Activated naive CD8-positive, alpha-beta T cell (primary cell): ENCODE measurements at regions not wholly inside any gene's neighbourhood (a gene's known extent, or its start where the extent isn't known, plus 50 kb on each side); places are given as distances from the start of the nearest gene placed in this dataset.
A peak's percentile ranks its signal among the peaks of the same experiment; 100 is the strongest.

Experiments
- H3K27ac Mint-ChIP-seq: one replicate; pipeline ENCODE4 v1.8.0; 2021; ENCODE audit warnings: mixed read lengths
- H3K27me3 Mint-ChIP-seq: one replicate; pipeline ENCODE4 v1.8.0; 2021; ENCODE audit warnings: mixed read lengths
- H3K36me3 Mint-ChIP-seq: one replicate; pipeline ENCODE4 v1.8.0; 2021; ENCODE audit warnings: mixed read lengths
- H3K4me1 Mint-ChIP-seq: one replicate; pipeline ENCODE4 v1.8.0; 2021; ENCODE audit warnings: low read depth, mixed read lengths
- H3K4me3 Mint-ChIP-seq: one replicate; pipeline ENCODE4 v1.8.0; 2021; ENCODE audit warnings: mild to moderate bottlenecking, mixed read lengths
- H3K9me3 Mint-ChIP-seq: one replicate; pipeline ENCODE4 v1.8.0; 2021; ENCODE audit warnings: low read depth, mixed read lengths

DNA sequence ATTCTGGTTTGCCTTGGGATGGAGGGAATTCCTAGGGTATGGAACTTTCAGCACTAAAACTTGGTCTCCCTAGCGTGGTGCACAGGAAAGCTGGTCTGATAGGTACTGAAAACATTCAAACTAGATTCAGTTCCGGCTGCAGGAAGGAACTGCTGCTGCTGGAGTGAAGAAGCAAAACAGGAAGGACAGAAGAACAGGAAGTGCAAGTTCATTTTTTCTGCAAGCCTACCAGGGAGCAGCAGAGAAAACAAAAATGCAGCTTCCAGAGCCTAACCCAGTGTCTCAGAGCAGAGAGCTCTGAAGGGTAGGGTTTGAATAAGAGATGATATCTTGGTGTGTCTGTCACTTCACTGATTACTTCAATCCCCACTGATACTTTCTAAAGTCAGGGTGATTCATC, 165.2 kb downstream of the VRK1 start:
- peak overlapping the region; percentile 89 for H3K27ac Mint-ChIP-seq
- H3K4me1 Mint-ChIP-seq: peaks cover 54% of the 10 kb centered on the region
- peak overlapping the region; percentile 28 for H3K4me3 Mint-ChIP-seq
- H3K9me3 Mint-ChIP-seq: peaks cover 9% of the 10 kb centered on the region
- peaks cover 10% of the 10 kb centered on the region for H3K36me3 Mint-ChIP-seq
- H3K27me3 Mint-ChIP-seq: no peaks in the 10 kb centered on the region

DNA sequence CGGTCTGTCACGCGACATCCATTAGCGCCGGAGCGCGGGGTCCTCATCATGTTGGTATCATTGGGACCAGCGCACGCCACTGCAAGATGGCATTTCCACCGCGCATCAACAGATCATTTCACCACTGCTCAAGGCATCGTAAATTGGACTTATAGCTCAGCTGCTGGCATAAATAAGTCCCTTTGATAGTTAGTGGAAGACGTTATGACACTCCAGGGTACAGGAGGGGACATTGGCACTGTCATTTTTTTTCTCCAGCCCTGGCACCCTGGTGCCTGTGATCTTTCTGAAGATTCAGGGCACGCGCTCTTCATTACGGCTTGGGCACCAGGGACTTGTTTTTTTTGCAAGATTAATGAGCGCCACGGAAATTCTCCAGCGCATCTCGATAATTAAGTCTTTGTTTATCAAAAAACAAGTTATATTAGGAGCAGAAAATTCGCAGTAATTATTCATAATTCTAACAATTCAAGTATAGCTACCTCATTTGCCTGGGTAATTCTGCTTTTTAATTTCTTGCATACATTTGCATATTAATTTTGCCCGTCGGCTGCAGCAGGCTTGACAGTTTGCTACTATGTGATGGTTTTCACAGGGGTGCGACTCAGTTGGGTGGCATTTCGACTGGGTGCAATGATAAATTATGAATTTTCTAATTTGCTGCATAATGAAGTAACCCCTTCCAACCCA, 167.7 kb downstream of the VRK1 start:
- Mint-ChIP-seq H3K4me3 (no peak overlapping the region), H3K4me1 (peaks cover 54% of the 10 kb centered on the region)

DNA sequence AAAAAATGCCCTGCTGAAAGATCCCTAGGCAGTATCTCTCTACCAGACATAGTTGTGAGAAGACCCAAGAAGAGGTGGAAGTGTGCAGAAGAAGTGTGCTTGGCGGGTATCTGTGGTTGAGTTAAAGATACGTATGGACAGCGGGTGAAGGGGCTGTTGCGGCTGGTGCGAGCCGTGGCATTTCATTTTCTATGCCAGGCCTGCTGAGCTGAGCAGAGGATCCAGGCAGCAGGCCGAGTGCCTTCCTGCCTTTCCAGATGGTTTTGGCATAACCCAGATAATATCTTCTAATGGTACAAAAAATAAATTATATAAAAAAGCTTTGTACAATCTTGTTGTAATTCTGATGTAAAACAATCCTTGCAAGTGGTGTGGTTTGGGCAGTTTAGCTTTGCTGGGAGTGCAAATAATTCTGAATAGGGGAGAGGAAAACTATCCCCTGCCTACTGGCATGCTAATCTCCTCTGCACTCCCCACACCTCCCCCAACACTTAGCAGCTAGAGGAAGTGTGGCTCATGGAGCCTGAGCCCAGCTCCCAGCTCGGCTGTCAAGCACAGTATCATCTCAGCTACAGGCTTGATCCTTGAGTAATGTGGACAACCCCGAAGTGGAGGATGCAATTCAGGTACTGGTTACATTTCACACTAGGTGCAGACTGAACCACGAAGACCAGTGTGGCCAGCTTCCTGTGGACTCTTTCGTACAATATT, 168.9 kb downstream of the VRK1 start:
- no peaks in the 10 kb centered on the region for H3K27me3 Mint-ChIP-seq

More for the DNA sequence above, 167.7 kb downstream of the VRK1 start:
- Mint-ChIP-seq H3K36me3 (peaks cover 13% of the 10 kb centered on the region), H3K27ac (peak overlapping the region; percentile 89), H3K9me3 (peaks cover 9% of the 10 kb centered on the region), H3K27me3 (no peaks in the 10 kb centered on the region)

DNA sequence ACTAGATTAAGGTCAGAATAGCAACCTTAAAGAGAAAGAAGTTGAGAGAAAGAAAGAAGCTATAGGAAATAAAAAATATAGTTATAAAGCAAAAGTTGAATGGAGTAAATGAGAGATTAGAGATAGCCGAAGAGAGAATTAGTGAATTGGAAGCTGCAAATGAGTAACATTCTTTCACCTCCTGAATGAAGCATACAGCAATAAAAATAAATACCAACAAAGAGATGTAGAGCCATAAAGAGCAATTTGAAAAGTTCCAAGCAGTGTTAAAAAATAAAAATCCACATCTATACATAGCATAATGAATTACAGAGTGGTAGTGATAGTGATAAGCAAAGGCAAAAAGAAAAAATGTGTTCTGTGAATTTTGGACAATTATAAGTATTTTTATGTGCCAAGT, 177.9 kb downstream of the VRK1 start:
- H3K4me1 Mint-ChIP-seq: peaks cover 3% of the 10 kb centered on the region
- H3K4me3 Mint-ChIP-seq: no peak overlapping the region
- H3K9me3 Mint-ChIP-seq: peaks cover 7% of the 10 kb centered on the region
- no peak overlapping the region for H3K27ac Mint-ChIP-seq
- peaks cover 13% of the 10 kb centered on the region for H3K36me3 Mint-ChIP-seq
- peaks cover 7% of the 10 kb centered on the region for H3K27me3 Mint-ChIP-seq

More for the DNA sequence above, 168.9 kb downstream of the VRK1 start:
- no peak overlapping the region for H3K4me3 Mint-ChIP-seq
- peaks cover 3% of the 10 kb centered on the region for H3K9me3 Mint-ChIP-seq
- peak overlapping the region; percentile 22 for H3K27ac Mint-ChIP-seq
- peaks cover 7% of the 10 kb centered on the region for H3K36me3 Mint-ChIP-seq
- peaks cover 44% of the 10 kb centered on the region for H3K4me1 Mint-ChIP-seq

DNA sequence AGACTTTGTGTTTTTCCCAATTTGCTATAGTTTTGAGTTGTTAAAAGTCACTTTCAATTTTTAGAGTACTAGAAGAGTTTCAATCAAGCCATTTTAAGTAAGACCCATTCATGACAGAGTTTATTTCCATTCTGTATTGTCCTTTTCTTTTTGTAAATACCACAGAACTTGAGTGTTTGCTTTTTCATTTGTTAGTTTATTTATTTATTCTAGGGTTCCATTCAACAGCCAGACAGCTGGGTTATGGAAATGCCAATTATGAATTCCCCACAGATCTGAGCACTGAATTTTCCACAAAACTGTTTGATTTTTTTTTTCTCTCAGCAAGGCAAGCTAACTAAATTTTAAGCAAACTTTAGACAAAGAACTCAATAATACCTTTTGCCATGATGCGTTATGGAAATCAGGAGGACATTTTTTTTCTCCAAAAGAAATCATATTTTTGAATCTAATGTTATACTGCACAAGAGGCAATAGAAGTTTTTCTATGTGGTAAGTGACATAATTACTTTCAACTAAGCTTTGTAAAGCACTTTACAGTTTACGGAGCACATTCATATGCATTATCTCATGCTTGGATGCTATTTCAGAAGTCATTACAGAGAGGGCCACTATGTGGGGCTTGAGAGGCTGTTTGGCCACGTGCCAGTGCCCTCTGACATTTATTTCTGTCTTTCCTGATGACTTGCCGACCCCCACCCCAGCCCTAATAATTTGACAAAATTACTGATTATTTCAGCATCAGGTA, 181.5 kb downstream of the VRK1 start:
- Mint-ChIP-seq H3K9me3 (peaks cover 15% of the 10 kb centered on the region), H3K27me3 (peaks cover 13% of the 10 kb centered on the region), H3K4me1 (peaks cover 3% of the 10 kb centered on the region), H3K4me3 (no peak overlapping the region), H3K27ac (no peak overlapping the region), H3K36me3 (peaks cover 21% of the 10 kb centered on the region)

DNA sequence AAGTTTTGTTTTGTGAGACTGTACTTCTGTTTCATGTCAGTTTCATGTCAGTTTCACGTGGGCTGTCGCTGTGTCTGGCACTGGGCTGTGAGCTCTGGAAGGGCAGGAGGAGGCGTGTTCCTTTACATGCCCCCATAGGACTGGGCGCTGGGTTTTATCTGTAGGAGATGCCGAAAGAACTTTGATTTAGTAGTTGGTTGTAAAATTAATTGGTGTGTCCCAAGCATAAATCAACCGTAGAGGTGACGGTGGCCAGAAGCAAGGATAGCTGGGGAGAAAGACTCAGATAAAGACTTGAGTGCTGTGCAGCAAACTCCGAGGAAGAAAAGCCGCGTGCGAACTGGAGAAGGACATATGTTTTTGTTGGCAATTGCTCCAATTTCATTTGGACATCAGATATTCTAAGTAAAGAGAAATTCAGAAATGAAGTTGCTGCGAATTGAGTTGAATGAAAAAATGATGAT, 182.5 kb downstream of the VRK1 start:
- H3K36me3 Mint-ChIP-seq: peaks cover 26% of the 10 kb centered on the region
- H3K27ac Mint-ChIP-seq: no peak overlapping the region
- H3K27me3 Mint-ChIP-seq: peaks cover 13% of the 10 kb centered on the region
- H3K4me3 Mint-ChIP-seq: no peak overlapping the region
- peaks cover 19% of the 10 kb centered on the region for H3K9me3 Mint-ChIP-seq
- peaks cover 3% of the 10 kb centered on the region for H3K4me1 Mint-ChIP-seq

DNA sequence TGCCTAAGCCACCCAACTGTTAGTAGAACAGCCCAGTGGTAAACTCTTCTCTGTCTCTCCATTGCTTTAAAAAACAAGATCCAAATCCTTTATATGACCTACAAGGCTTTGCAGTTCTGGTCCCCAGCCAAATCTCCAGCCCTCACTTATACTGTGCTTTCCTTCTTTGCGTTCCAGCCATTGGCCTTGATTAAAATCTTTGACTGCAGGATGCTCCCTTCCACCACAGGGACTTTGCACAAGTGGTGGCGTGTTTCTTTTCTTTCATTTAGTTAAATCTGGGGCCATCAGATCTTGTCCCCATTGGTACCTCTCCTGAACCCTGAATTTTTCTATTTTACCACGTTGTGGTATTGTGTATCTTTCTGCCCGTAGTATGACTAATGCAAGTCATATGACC, 183.7 kb downstream of the VRK1 start:
- Mint-ChIP-seq H3K27me3 (peaks cover 13% of the 10 kb centered on the region), H3K4me1 (peaks cover 6% of the 10 kb centered on the region), H3K9me3 (peaks cover 16% of the 10 kb centered on the region)

DNA sequence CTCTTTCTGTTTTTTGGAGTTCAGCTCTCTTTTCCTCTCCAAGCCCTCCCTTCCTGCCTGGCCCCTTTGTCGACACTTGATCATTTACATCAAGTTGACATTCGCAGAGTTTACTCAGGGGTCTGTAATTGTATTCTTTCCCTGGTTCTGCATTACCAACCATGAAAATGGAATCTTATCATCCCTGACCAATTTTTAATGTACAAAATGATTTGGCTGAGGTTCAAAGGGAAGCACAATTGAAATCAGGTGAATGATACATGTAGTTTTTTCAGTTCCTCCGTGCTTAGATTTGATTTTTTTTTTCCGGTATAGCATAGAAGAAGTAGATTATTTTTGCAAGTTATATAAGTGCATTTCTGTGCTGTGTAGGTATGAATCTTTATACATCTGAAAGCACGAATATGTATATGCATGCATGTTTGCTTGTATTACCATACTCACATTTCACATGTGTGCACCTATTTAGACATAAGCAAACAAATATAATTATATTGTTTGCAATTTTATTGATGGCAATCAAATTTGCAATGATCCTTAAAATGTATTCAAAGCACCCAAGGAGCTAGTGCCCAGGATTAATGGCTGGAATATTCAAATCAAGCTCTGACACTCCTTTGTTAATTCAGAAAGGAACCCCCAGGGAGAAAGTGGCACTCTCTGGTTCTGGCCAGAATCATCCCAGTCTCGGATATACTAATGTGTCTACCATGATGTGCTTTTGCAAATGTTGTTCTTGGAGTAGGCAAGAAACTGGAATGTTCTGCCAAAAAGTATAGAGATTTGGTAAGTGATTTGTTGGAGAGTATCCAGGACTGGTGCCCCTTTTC, 189.3 kb downstream of the VRK1 start:
- Mint-ChIP-seq H3K9me3 (peaks cover 9% of the 10 kb centered on the region), H3K4me3 (no peak overlapping the region), H3K27me3 (no peaks in the 10 kb centered on the region), H3K27ac (no peak overlapping the region), H3K4me1 (peaks cover 29% of the 10 kb centered on the region), H3K36me3 (peaks cover 18% of the 10 kb centered on the region)

More for the DNA sequence above, 183.7 kb downstream of the VRK1 start:
- no peak overlapping the region for H3K4me3 Mint-ChIP-seq
- H3K27ac Mint-ChIP-seq: no peak overlapping the region
- H3K36me3 Mint-ChIP-seq: peaks cover 23% of the 10 kb centered on the region

DNA sequence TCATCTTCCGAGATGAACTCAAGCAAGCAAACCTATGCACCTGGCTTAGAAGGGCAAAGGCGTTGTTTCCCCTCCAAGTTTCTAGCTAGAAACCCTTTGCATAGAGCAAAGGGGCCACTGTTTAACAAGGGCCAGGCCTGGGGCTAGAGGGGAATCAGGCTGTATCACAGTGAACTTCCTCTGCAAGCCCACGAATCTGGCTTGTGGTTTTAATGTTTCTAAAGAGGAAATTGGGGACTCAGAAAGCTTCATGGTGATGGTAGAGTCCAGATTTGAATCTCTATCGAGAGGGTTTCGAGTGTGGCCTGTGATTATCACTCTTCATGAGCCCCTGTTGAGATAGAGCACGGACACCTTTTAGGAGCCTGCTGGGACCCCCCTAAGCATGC, 189.9 kb downstream of the VRK1 start:
- Mint-ChIP-seq H3K36me3 (peaks cover 18% of the 10 kb centered on the region), H3K4me3 (no peak overlapping the region), H3K9me3 (peaks cover 4% of the 10 kb centered on the region), H3K4me1 (peaks cover 29% of the 10 kb centered on the region), H3K27me3 (no peaks in the 10 kb centered on the region), H3K27ac (no peak overlapping the region)

DNA sequence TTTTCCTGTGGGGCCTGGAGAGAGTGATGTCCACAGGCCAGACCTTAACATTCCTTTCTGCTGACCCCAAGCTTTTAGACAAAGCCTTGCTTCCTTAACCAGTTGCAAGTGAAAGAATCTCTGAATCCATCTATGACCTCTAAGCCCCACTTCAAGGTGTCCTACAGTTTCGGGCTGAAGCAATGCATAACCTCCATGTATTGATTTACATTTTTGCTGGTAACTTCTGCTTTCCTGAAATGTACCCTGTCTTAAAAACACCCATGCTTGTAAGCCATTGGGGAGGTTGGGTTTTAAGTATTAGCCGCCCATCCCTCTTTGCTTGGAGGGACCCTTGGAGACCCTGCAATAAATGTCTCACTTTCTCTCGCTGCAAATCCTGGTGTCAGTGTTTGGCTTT, 190.6 kb downstream of the VRK1 start:
- H3K4me1 Mint-ChIP-seq: peaks cover 29% of the 10 kb centered on the region

DNA sequence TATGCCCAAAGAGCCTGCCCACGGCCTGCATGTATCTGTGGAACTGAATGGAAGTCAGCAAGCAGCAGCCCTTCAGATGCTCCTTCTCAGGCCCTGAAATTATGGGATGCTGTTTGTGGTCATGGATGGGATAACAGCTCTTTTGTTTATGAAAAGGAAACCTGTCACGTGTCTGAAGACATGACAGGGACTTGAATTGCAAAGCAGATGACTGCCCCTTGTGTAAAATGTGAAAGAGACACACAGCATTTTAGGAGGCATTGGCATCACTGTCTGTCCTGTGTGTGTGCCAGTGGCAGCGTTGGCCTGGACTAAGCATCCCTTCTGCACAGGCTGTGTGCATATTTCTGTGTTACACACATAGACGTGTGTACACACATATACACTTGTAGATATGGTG, 192.1 kb downstream of the VRK1 start:
- H3K27ac Mint-ChIP-seq: no peak overlapping the region
- no peaks in the 10 kb centered on the region for H3K27me3 Mint-ChIP-seq
- no peaks in the 10 kb centered on the region for H3K9me3 Mint-ChIP-seq
- peaks cover 13% of the 10 kb centered on the region for H3K36me3 Mint-ChIP-seq
- H3K4me1 Mint-ChIP-seq: peaks cover 29% of the 10 kb centered on the region
- H3K4me3 Mint-ChIP-seq: no peak overlapping the region

More for the DNA sequence above, 190.6 kb downstream of the VRK1 start:
- H3K27me3 Mint-ChIP-seq: no peaks in the 10 kb centered on the region
- H3K9me3 Mint-ChIP-seq: peaks cover 4% of the 10 kb centered on the region
- H3K36me3 Mint-ChIP-seq: peaks cover 18% of the 10 kb centered on the region
- no peak overlapping the region for H3K4me3 Mint-ChIP-seq
- H3K27ac Mint-ChIP-seq: no peak overlapping the region

DNA sequence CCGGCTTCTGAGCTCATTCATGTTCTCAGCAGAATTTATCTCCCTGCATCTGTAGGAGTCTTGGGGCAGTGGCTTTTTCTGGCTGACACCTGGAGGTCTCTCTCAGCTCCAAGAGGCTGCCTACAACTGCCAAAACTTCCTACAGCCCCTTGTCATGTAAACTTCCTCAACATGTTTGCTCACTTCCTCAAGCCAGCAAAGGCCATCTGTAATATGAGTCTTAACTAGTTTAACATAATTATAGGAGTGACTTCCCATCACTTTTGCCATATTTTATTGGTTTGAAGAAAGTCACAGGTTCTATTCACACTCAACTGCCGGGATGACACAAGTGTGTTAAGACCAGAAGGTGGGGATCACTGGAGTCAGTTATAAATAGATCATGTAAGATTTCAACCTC, 194.0 kb downstream of the VRK1 start:
- Mint-ChIP-seq H3K27me3 (no peaks in the 10 kb centered on the region), H3K4me3 (no peak overlapping the region), H3K9me3 (no peaks in the 10 kb centered on the region), H3K4me1 (peaks cover 22% of the 10 kb centered on the region), H3K36me3 (peaks cover 7% of the 10 kb centered on the region), H3K27ac (no peak overlapping the region)

DNA sequence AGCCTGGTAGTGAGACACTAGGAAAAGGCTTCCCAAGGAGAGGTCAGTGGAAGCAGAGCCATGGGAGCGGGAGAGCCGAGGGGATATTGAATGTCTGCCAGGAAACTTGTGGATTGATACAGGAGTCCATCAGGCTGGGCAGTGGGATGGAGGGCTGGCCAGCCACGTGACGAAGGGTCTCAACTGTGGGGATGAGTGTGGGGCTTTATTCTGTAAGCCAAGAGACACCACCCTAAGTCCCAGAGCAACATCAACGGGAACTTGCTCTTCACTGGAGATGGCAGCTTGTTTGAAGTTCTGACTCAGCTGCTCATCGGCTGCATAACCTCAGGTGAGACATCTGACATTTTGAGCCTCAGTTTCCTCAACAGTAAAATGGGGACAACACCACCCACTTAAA, 197.8 kb downstream of the VRK1 start:
- peaks cover 2% of the 10 kb centered on the region for H3K4me1 Mint-ChIP-seq
- H3K27me3 Mint-ChIP-seq: no peaks in the 10 kb centered on the region
- H3K36me3 Mint-ChIP-seq: peaks cover 6% of the 10 kb centered on the region
- no peak overlapping the region for H3K4me3 Mint-ChIP-seq
- H3K27ac Mint-ChIP-seq: no peak overlapping the region
- H3K9me3 Mint-ChIP-seq: no peaks in the 10 kb centered on the region

DNA sequence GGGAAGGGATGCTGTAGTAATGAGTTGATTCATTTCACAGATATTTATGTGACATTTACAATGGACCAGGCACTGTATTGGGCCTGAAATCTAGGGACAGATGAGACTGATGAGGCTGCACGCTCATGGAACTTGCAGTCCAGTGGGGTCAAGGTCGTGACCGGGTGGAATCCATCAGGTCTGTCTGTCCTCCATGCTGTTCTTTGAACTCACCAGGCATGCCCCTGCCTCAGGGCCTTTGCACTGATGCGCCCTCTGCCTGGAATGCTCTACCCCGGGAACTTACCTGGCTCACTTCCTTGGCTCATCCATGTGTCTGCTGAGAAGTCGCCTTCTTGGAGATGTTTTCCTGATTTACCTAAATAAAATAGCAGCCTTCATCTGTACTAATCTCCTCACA, 200.1 kb downstream of the VRK1 start:
- Mint-ChIP-seq H3K9me3 (no peaks in the 10 kb centered on the region), H3K4me1 (peaks cover 2% of the 10 kb centered on the region), H3K36me3 (no peaks in the 10 kb centered on the region), H3K27me3 (no peaks in the 10 kb centered on the region), H3K27ac (no peak overlapping the region), H3K4me3 (no peak overlapping the region)
